HEK293 (cell line): ENCODE measurements at regions not wholly inside any gene's neighbourhood (a gene's known extent, or its start where the extent isn't known, plus 50 kb on each side); places are given as distances from the start of the nearest gene placed in this dataset.

Source experiments
- KLF16 ChIP-seq: fragments of 450-650 bp; formaldehyde crosslinking; IDR thresholded peaks from 2 replicates; pipeline ENCODE4 v1.5.1; 2017; ENCODE audit warnings: missing biosample characterization, missing genetic modification characterization
- TCF7L2 ChIP-seq: IDR thresholded peaks from 2 replicates; pipeline ENCODE4 v1.6.1; 2011; ENCODE audit warnings: low read depth, mild to moderate bottlenecking, inconsistent platforms, low read length, moderate library complexity, borderline replicate concordance
- ZBTB26 ChIP-seq: fragments of 450-650 bp; formaldehyde crosslinking; optimal IDR thresholded peaks from 2 replicates; pipeline ENCODE3; 2016; ENCODE audit warnings: missing biosample characterization, mild to moderate bottlenecking, missing genetic modification characterization
- ZFP3 ChIP-seq: fragments of 450-650 bp; formaldehyde crosslinking; IDR thresholded peaks from 2 replicates; pipeline ENCODE4 v1.5.1; 2016; ENCODE audit warnings: low read depth, missing biosample characterization, missing genetic modification characterization
- TF ChIP-seq, protein P1 (sequence below): fragments of 450-650 bp; formaldehyde crosslinking; IDR thresholded peaks from 2 replicates; pipeline ENCODE4 v1.5.1; 2016; ENCODE audit warnings: missing biosample characterization, missing genetic modification characterization

DNA sequence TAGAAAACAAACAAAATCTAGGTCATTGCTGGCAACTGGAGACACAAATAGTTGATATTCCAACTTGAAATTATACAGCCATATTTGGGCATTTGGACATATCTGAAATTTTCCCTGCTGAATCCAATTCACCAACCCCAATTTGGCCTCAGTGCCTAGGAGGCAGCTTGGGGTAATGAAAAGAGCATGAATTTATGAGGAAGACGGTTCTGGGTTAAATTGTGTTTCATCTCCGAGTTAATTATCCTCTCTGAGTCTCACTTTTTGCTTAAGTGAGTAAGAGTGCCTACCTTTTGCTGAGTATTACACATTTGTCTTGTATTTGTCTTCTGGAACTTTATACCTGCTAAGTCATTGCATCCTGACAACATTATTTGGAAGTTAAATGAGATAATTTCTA lies 1906.8 kb upstream of the PIK3C3 start:
- TF ChIP-seq ZBTB26 (tag by site-specific recombination) (no peak), KLF16 (tag by site-specific recombination) (no peak), ZFP3 (no peak), TCF7L2 (no peak)
- TF ChIP-seq, protein P1, sequence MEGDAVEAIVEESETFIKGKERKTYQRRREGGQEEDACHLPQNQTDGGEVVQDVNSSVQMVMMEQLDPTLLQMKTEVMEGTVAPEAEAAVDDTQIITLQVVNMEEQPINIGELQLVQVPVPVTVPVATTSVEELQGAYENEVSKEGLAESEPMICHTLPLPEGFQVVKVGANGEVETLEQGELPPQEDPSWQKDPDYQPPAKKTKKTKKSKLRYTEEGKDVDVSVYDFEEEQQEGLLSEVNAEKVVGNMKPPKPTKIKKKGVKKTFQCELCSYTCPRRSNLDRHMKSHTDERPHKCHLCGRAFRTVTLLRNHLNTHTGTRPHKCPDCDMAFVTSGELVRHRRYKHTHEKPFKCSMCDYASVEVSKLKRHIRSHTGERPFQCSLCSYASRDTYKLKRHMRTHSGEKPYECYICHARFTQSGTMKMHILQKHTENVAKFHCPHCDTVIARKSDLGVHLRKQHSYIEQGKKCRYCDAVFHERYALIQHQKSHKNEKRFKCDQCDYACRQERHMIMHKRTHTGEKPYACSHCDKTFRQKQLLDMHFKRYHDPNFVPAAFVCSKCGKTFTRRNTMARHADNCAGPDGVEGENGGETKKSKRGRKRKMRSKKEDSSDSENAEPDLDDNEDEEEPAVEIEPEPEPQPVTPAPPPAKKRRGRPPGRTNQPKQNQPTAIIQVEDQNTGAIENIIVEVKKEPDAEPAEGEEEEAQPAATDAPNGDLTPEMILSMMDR = no peak
